H9 (cell line): ENCODE measurements at regions not wholly inside any gene's neighbourhood (a gene's known extent, or its start where the extent isn't known, plus 50 kb on each side); places are given as distances from the start of the nearest gene placed in this dataset.

Experiments
- DNase-seq: peaks from one replicate; pipeline ENCODE4 v3.0.0-alpha.2; 2017
- H2AFZ ChIP-seq: one replicate; pipeline ENCODE4 v1.6.1; 2013; ENCODE audit warnings: mild to moderate bottlenecking, low read length, control low read depth, moderate library complexity
- H2AK5ac ChIP-seq: 2 replicates; pipeline ENCODE4 v1.6.1; 2013; ENCODE audit warnings: low read length, control low read depth, mixed read lengths; ENCODE audit not compliant: insufficient read length
- H2BK120ac ChIP-seq: one replicate; pipeline ENCODE4 v1.6.1; 2013; ENCODE audit warnings: low read depth, mild to moderate bottlenecking, low read length, control low read depth, inconsistent platforms; ENCODE audit not compliant: poor library complexity, severe bottlenecking
- H2BK12ac ChIP-seq: 2 replicates; pipeline ENCODE4 v1.6.1; 2013; ENCODE audit warnings: low read length, control low read depth, mixed read lengths, low read depth; ENCODE audit not compliant: insufficient read length
- H2BK15ac ChIP-seq: 2 replicates; pipeline ENCODE4 v1.6.1; 2013; ENCODE audit warnings: low read depth, low read length, control low read depth
- H2BK20ac ChIP-seq: one replicate; pipeline ENCODE4 v1.6.1; 2013; ENCODE audit warnings: low read depth, mild to moderate bottlenecking, low read length, control low read depth, inconsistent platforms; ENCODE audit not compliant: poor library complexity, severe bottlenecking
- H2BK5ac ChIP-seq: 2 replicates; pipeline ENCODE4 v1.6.1; 2013; ENCODE audit warnings: low read length, control low read depth, mixed read lengths; ENCODE audit not compliant: insufficient read length
- H3K14ac ChIP-seq: 2 replicates; pipeline ENCODE4 v1.6.1; 2013; ENCODE audit warnings: low read length, control low read depth; ENCODE audit not compliant: insufficient read depth
- H3K18ac ChIP-seq: 2 replicates; pipeline ENCODE4 v1.6.1; 2013; ENCODE audit warnings: low read depth, mild to moderate bottlenecking, mixed read lengths, low read length, control low read depth; ENCODE audit not compliant: insufficient read length
- H3K23ac ChIP-seq: 2 replicates; pipeline ENCODE4 v1.6.1; 2013; ENCODE audit warnings: low read length, control low read depth, mixed read lengths, low read depth; ENCODE audit not compliant: insufficient read length
- H3K23me2 ChIP-seq: 2 replicates; pipeline ENCODE4 v1.6.1; 2013; ENCODE audit warnings: low read depth, mild to moderate bottlenecking, mixed read lengths, low read length, control low read depth; ENCODE audit not compliant: insufficient read length, poor library complexity, severe bottlenecking
- H3K27ac ChIP-seq: 2 replicates; pipeline ENCODE4 v1.5.1; 2013; ENCODE audit warnings: low read length, control low read depth, mixed read lengths, low read depth; ENCODE audit not compliant: insufficient read length
- H3K27me3 ChIP-seq: 2 replicates; pipeline ENCODE4 v1.6.1; 2013; ENCODE audit warnings: low read length, control low read depth, inconsistent platforms; ENCODE audit not compliant: insufficient read depth
- H3K4ac ChIP-seq: 2 replicates; pipeline ENCODE4 v1.6.1; 2013; ENCODE audit warnings: low read depth, mild to moderate bottlenecking, control low read depth, inconsistent platforms, low read length, moderate library complexity
- H3K4me1 ChIP-seq: 2 replicates; pipeline ENCODE4 v1.6.1; 2013; ENCODE audit warnings: low read length, control low read depth, inconsistent platforms; ENCODE audit not compliant: insufficient read depth
- H3K4me2 ChIP-seq: 2 replicates; pipeline ENCODE4 v1.6.1; 2013; ENCODE audit warnings: low read length, control low read depth, mixed read lengths; ENCODE audit not compliant: insufficient read length, insufficient read depth
- H3K56ac ChIP-seq: 2 replicates; pipeline ENCODE4 v1.6.1; 2013; ENCODE audit warnings: low read depth, mild to moderate bottlenecking, mixed read lengths, low read length, control low read depth; ENCODE audit not compliant: insufficient read length
- H3K79me1 ChIP-seq: 2 replicates; pipeline ENCODE4 v1.6.1; 2013; ENCODE audit warnings: low read depth, mild to moderate bottlenecking, moderate library complexity, low read length, control low read depth, inconsistent platforms; ENCODE audit not compliant: insufficient read depth, poor library complexity, severe bottlenecking
- H3K79me2 ChIP-seq: 2 replicates; pipeline ENCODE4 v1.6.1; 2013; ENCODE audit warnings: low read length, control low read depth, inconsistent platforms; ENCODE audit not compliant: insufficient read depth
- H3K9ac ChIP-seq: 2 replicates; pipeline ENCODE4 v1.6.1; 2013; ENCODE audit warnings: low read length, control low read depth, mixed read lengths; ENCODE audit not compliant: insufficient read length; ENCODE audit errors: extremely low read depth
- H3K9me3 ChIP-seq: one replicate; pipeline ENCODE4 v1.6.1; 2013; ENCODE audit warnings: low read depth, low read length, inconsistent platforms; ENCODE audit not compliant: control insufficient read depth
- H3T11ph ChIP-seq: one replicate; pipeline ENCODE4 v1.6.1; 2013; ENCODE audit warnings: mild to moderate bottlenecking, low read length, control low read depth, inconsistent platforms
- H4K20me1 ChIP-seq: one replicate; pipeline ENCODE4 v1.6.1; 2013; ENCODE audit not compliant: control insufficient read depth, insufficient read length, insufficient read depth
- H4K5ac ChIP-seq: 2 replicates; pipeline ENCODE4 v1.6.1; 2013; ENCODE audit warnings: low read depth, mild to moderate bottlenecking, mixed read lengths, low read length, control low read depth; ENCODE audit not compliant: insufficient read length
- H4K8ac ChIP-seq: replicated peaks from 2 replicates; pipeline ENCODE4 v1.6.1; 2013; ENCODE audit warnings: low read length, control low read depth, mixed read lengths, low read depth; ENCODE audit not compliant: insufficient read length
- H4K91ac ChIP-seq: 2 replicates; pipeline ENCODE4 v1.6.1; 2013; ENCODE audit warnings: low read depth, mild to moderate bottlenecking, moderate library complexity, mixed read lengths, low read length, control low read depth; ENCODE audit not compliant: insufficient read length
- H3K27ac Mint-ChIP-seq, 3 experiments: 2 replicates in 2 of 3; 3 replicates in 1 of 3; pipeline ENCODE4 v1.8.0; 2020 to 2021; ENCODE audit warnings: mixed read lengths in 3 of 3, mild to moderate bottlenecking in 1 of 3, moderate library complexity in 1 of 3
- H3K27me3 Mint-ChIP-seq: 2 replicates; pipeline ENCODE4 v1.8.0; 2021; ENCODE audit warnings: low read depth, mild to moderate bottlenecking, moderate library complexity, mixed read lengths
- H3K36me3 Mint-ChIP-seq, 3 experiments: 2 replicates in 2 of 3; 3 replicates in 1 of 3; pipeline ENCODE4 v1.8.0; 2020 to 2021; ENCODE audit warnings: low read depth in 3 of 3, mixed read lengths in 3 of 3; ENCODE audit not compliant: insufficient read depth in 1 of 3
- H3K4me1 Mint-ChIP-seq, 2 experiments: 2 replicates each; pipeline ENCODE4 v1.8.0; 2020; ENCODE audit warnings: mixed read lengths in 2 of 2
- H3K4me3 Mint-ChIP-seq, 2 experiments: 2 replicates in 1 of 2; 3 replicates in 1 of 2; pipeline ENCODE4 v1.8.0; 2020 to 2021; ENCODE audit warnings: mild to moderate bottlenecking in 2 of 2, mixed read lengths in 2 of 2, moderate library complexity in 1 of 2
- H3K9me3 Mint-ChIP-seq, 2 experiments: 2 replicates in 1 of 2; 3 replicates in 1 of 2; pipeline ENCODE4 v1.8.0; 2020; ENCODE audit warnings: mild to moderate bottlenecking in 2 of 2, mixed read lengths in 2 of 2, moderate library complexity in 1 of 2
- CTCF ChIP-seq: fragments of 200-600 bp; sonication (generic); conservative IDR thresholded peaks from 3 replicates; pipeline ENCODE4 v1.8.0; 2021; ENCODE audit warnings: antibody characterized with exemption, mild to moderate bottlenecking
- WGBS: extraction: QIAGEN DNeasy Blood & Tissue Kit; methylation state at CpG from one replicate; pipeline ENCODE4 v1.1.7; 2013; ENCODE audit warnings: missing lambda C conversion rate, low lambda C conversion rate, mixed read lengths; ENCODE audit not compliant: insufficient read length; ENCODE audit errors: extremely low coverage; 5-methylcytosine and 5-hydroxymethylcytosine counted together

- no peak overlapping the region; a peak in 1 of 7 replicates for H3K27ac Mint-ChIP-seq
Observed at GRCh38 chr10:36051500-36051991, 409.4 kb upstream of the FZD8 start.

More at GRCh38 chr10:36051500-36051991, 409.4 kb upstream of the FZD8 start:
- Histone ChIP-seq H3K9me3 (no peaks in the 10 kb centered on the region), H4K20me1 (no peaks in the 10 kb centered on the region), H3K23me2 (no peaks in the 10 kb centered on the region), H3K9ac (no peak overlapping the region), H3K27ac (no peak overlapping the region), H4K8ac (no peak overlapping the region), H3K79me2 (no peaks in the 10 kb centered on the region), H4K5ac (no peak overlapping the region), H2AFZ (no peak overlapping the region), H3K4me2 (no peak overlapping the region), H2BK20ac (no peak overlapping the region), H3K23ac (no peak overlapping the region), H3K14ac (no peak overlapping the region), H2BK15ac (no peak overlapping the region), H3K18ac (no peak overlapping the region), H2BK120ac (no peak overlapping the region), H3K4ac (no peak overlapping the region), H2BK12ac (no peak overlapping the region), H3T11ph (no peak overlapping the region), H4K91ac (no peak overlapping the region), H3K4me1 (no peaks in the 10 kb centered on the region), H3K56ac (no peak overlapping the region), H2BK5ac (no peak overlapping the region), H3K79me1 (no peaks in the 10 kb centered on the region), H3K27me3 (no peaks in the 10 kb centered on the region), H2AK5ac (no peak overlapping the region)
- H3K4me1 Mint-ChIP-seq = peaks cover 5 to 8% of the 10 kb centered on the region in 2 experiments; a peak in 3 of 4 replicates
- DNase-seq = no peak
- no peak for TF ChIP-seq CTCF
- peaks cover 0 to 2% (median 0%) of the 10 kb centered on the region in 3 experiments; a peak in 2 of 7 replicates for H3K36me3 Mint-ChIP-seq
- H3K9me3 Mint-ChIP-seq = peaks cover 0 to 9% of the 10 kb centered on the region in 2 experiments; a peak in 3 of 5 replicates
- WGBS = no CpG with 5 or more reads among the region's 4 CpGs
- H3K4me3 Mint-ChIP-seq = no peak overlapping the region
- peaks cover 4% of the 10 kb centered on the region for H3K27me3 Mint-ChIP-seq
